H9 (cell line): ENCODE measurements at regions not wholly inside any gene's neighbourhood (a gene's known extent, or its start where the extent isn't known, plus 50 kb on each side); places are given as distances from the start of the nearest gene placed in this dataset.

ENCODE experiments used
- DNase-seq: peaks from one replicate; pipeline ENCODE4 v3.0.0-alpha.2; 2017
- H2AFZ ChIP-seq: one replicate; pipeline ENCODE4 v1.6.1; 2013; ENCODE audit warnings: mild to moderate bottlenecking, low read length, control low read depth, moderate library complexity
- H2AK5ac ChIP-seq: 2 replicates; pipeline ENCODE4 v1.6.1; 2013; ENCODE audit warnings: low read length, control low read depth, mixed read lengths; ENCODE audit not compliant: insufficient read length
- H2BK120ac ChIP-seq: one replicate; pipeline ENCODE4 v1.6.1; 2013; ENCODE audit warnings: low read depth, mild to moderate bottlenecking, low read length, control low read depth, inconsistent platforms; ENCODE audit not compliant: poor library complexity, severe bottlenecking
- H2BK12ac ChIP-seq: 2 replicates; pipeline ENCODE4 v1.6.1; 2013; ENCODE audit warnings: low read length, control low read depth, mixed read lengths, low read depth; ENCODE audit not compliant: insufficient read length
- H2BK15ac ChIP-seq: 2 replicates; pipeline ENCODE4 v1.6.1; 2013; ENCODE audit warnings: low read depth, low read length, control low read depth
- H2BK20ac ChIP-seq: one replicate; pipeline ENCODE4 v1.6.1; 2013; ENCODE audit warnings: low read depth, mild to moderate bottlenecking, low read length, control low read depth, inconsistent platforms; ENCODE audit not compliant: poor library complexity, severe bottlenecking
- H2BK5ac ChIP-seq: 2 replicates; pipeline ENCODE4 v1.6.1; 2013; ENCODE audit warnings: low read length, control low read depth, mixed read lengths; ENCODE audit not compliant: insufficient read length
- H3K14ac ChIP-seq: 2 replicates; pipeline ENCODE4 v1.6.1; 2013; ENCODE audit warnings: low read length, control low read depth; ENCODE audit not compliant: insufficient read depth
- H3K18ac ChIP-seq: 2 replicates; pipeline ENCODE4 v1.6.1; 2013; ENCODE audit warnings: low read depth, mild to moderate bottlenecking, mixed read lengths, low read length, control low read depth; ENCODE audit not compliant: insufficient read length
- H3K23ac ChIP-seq: 2 replicates; pipeline ENCODE4 v1.6.1; 2013; ENCODE audit warnings: low read length, control low read depth, mixed read lengths, low read depth; ENCODE audit not compliant: insufficient read length
- H3K23me2 ChIP-seq: 2 replicates; pipeline ENCODE4 v1.6.1; 2013; ENCODE audit warnings: low read depth, mild to moderate bottlenecking, mixed read lengths, low read length, control low read depth; ENCODE audit not compliant: insufficient read length, poor library complexity, severe bottlenecking
- H3K27ac ChIP-seq: 2 replicates; pipeline ENCODE4 v1.5.1; 2013; ENCODE audit warnings: low read length, control low read depth, mixed read lengths, low read depth; ENCODE audit not compliant: insufficient read length
- H3K27me3 ChIP-seq: 2 replicates; pipeline ENCODE4 v1.6.1; 2013; ENCODE audit warnings: low read length, control low read depth, inconsistent platforms; ENCODE audit not compliant: insufficient read depth
- H3K4ac ChIP-seq: 2 replicates; pipeline ENCODE4 v1.6.1; 2013; ENCODE audit warnings: low read depth, mild to moderate bottlenecking, control low read depth, inconsistent platforms, low read length, moderate library complexity
- H3K4me1 ChIP-seq: 2 replicates; pipeline ENCODE4 v1.6.1; 2013; ENCODE audit warnings: low read length, control low read depth, inconsistent platforms; ENCODE audit not compliant: insufficient read depth
- H3K4me2 ChIP-seq: 2 replicates; pipeline ENCODE4 v1.6.1; 2013; ENCODE audit warnings: low read length, control low read depth, mixed read lengths; ENCODE audit not compliant: insufficient read length, insufficient read depth
- H3K56ac ChIP-seq: 2 replicates; pipeline ENCODE4 v1.6.1; 2013; ENCODE audit warnings: low read depth, mild to moderate bottlenecking, mixed read lengths, low read length, control low read depth; ENCODE audit not compliant: insufficient read length
- H3K79me1 ChIP-seq: 2 replicates; pipeline ENCODE4 v1.6.1; 2013; ENCODE audit warnings: low read depth, mild to moderate bottlenecking, moderate library complexity, low read length, control low read depth, inconsistent platforms; ENCODE audit not compliant: insufficient read depth, poor library complexity, severe bottlenecking
- H3K79me2 ChIP-seq: 2 replicates; pipeline ENCODE4 v1.6.1; 2013; ENCODE audit warnings: low read length, control low read depth, inconsistent platforms; ENCODE audit not compliant: insufficient read depth
- H3K9ac ChIP-seq: 2 replicates; pipeline ENCODE4 v1.6.1; 2013; ENCODE audit warnings: low read length, control low read depth, mixed read lengths; ENCODE audit not compliant: insufficient read length; ENCODE audit errors: extremely low read depth
- H3K9me3 ChIP-seq: one replicate; pipeline ENCODE4 v1.6.1; 2013; ENCODE audit warnings: low read depth, low read length, inconsistent platforms; ENCODE audit not compliant: control insufficient read depth
- H3T11ph ChIP-seq: one replicate; pipeline ENCODE4 v1.6.1; 2013; ENCODE audit warnings: mild to moderate bottlenecking, low read length, control low read depth, inconsistent platforms
- H4K20me1 ChIP-seq: one replicate; pipeline ENCODE4 v1.6.1; 2013; ENCODE audit not compliant: control insufficient read depth, insufficient read length, insufficient read depth
- H4K5ac ChIP-seq: 2 replicates; pipeline ENCODE4 v1.6.1; 2013; ENCODE audit warnings: low read depth, mild to moderate bottlenecking, mixed read lengths, low read length, control low read depth; ENCODE audit not compliant: insufficient read length
- H4K8ac ChIP-seq: replicated peaks from 2 replicates; pipeline ENCODE4 v1.6.1; 2013; ENCODE audit warnings: low read length, control low read depth, mixed read lengths, low read depth; ENCODE audit not compliant: insufficient read length
- H4K91ac ChIP-seq: 2 replicates; pipeline ENCODE4 v1.6.1; 2013; ENCODE audit warnings: low read depth, mild to moderate bottlenecking, moderate library complexity, mixed read lengths, low read length, control low read depth; ENCODE audit not compliant: insufficient read length
- H3K27ac Mint-ChIP-seq, 3 experiments: 2 replicates in 2 of 3; 3 replicates in 1 of 3; pipeline ENCODE4 v1.8.0; 2020 to 2021; ENCODE audit warnings: mixed read lengths in 3 of 3, mild to moderate bottlenecking in 1 of 3, moderate library complexity in 1 of 3
- H3K27me3 Mint-ChIP-seq: 2 replicates; pipeline ENCODE4 v1.8.0; 2021; ENCODE audit warnings: low read depth, mild to moderate bottlenecking, moderate library complexity, mixed read lengths
- H3K36me3 Mint-ChIP-seq, 3 experiments: 2 replicates in 2 of 3; 3 replicates in 1 of 3; pipeline ENCODE4 v1.8.0; 2020 to 2021; ENCODE audit warnings: low read depth in 3 of 3, mixed read lengths in 3 of 3; ENCODE audit not compliant: insufficient read depth in 1 of 3
- H3K4me1 Mint-ChIP-seq, 2 experiments: 2 replicates each; pipeline ENCODE4 v1.8.0; 2020; ENCODE audit warnings: mixed read lengths in 2 of 2
- H3K4me3 Mint-ChIP-seq, 2 experiments: 2 replicates in 1 of 2; 3 replicates in 1 of 2; pipeline ENCODE4 v1.8.0; 2020 to 2021; ENCODE audit warnings: mild to moderate bottlenecking in 2 of 2, mixed read lengths in 2 of 2, moderate library complexity in 1 of 2
- H3K9me3 Mint-ChIP-seq, 2 experiments: 2 replicates in 1 of 2; 3 replicates in 1 of 2; pipeline ENCODE4 v1.8.0; 2020; ENCODE audit warnings: mild to moderate bottlenecking in 2 of 2, mixed read lengths in 2 of 2, moderate library complexity in 1 of 2
- WGBS: extraction: QIAGEN DNeasy Blood & Tissue Kit; methylation state at CpG from one replicate; pipeline ENCODE4 v1.1.7; 2013; ENCODE audit warnings: missing lambda C conversion rate, low lambda C conversion rate, mixed read lengths; ENCODE audit not compliant: insufficient read length; ENCODE audit errors: extremely low coverage; 5-methylcytosine and 5-hydroxymethylcytosine counted together
- TF ChIP-seq, protein P1 (sequence below): fragments of 200-600 bp; sonication (generic); conservative IDR thresholded peaks from 3 replicates; pipeline ENCODE4 v1.8.0; 2021; ENCODE audit warnings: antibody characterized with exemption, mild to moderate bottlenecking

DNA sequence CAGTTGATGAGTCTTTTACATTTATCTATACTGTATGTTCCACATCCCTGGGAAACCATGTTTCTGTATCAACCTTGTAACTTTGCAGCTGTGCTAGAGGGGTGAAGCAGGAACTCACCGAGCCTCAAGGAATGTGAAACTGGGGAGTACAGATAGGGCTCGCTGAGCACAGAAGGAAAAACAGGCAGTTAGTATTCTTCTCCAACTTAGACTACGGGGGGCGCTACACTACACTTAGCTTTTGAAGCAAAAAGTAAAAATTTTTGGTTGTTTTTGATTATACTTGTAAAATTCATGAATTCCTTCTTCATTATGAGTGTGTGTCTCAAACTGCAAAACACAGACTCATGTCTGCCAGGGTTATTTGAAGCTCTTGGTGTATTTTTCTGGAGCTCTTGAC lies 132.7 kb upstream of the RGMA start:
- Histone ChIP-seq H3K14ac (no peak overlapping the region), H3K23me2 (no peaks in the 10 kb centered on the region), H4K20me1 (no peaks in the 10 kb centered on the region), H3K4me1 (no peaks in the 10 kb centered on the region), H3K18ac (no peak overlapping the region), H2AK5ac (no peak overlapping the region), H3K27ac (no peak overlapping the region), H3K56ac (no peak overlapping the region), H3K27me3 (no peaks in the 10 kb centered on the region), H3T11ph (no peak overlapping the region), H2BK5ac (no peak overlapping the region), H3K23ac (no peak overlapping the region), H2BK15ac (no peak overlapping the region), H3K4ac (no peak overlapping the region), H4K91ac (no peak overlapping the region), H4K5ac (no peak overlapping the region), H2BK12ac (no peak overlapping the region), H2BK20ac (no peak overlapping the region), H3K4me2 (no peak overlapping the region), H3K79me2 (no peaks in the 10 kb centered on the region), H2AFZ (no peak overlapping the region), H4K8ac (no peak overlapping the region), H3K9me3 (no peaks in the 10 kb centered on the region), H3K79me1 (no peaks in the 10 kb centered on the region), H3K9ac (no peak overlapping the region), H2BK120ac (no peak overlapping the region)
- no peaks in the 10 kb centered on the region for H3K36me3 Mint-ChIP-seq
- H3K27ac Mint-ChIP-seq = no peak overlapping the region
- no peak for DNase-seq
- no peak overlapping the region for H3K4me3 Mint-ChIP-seq
- TF ChIP-seq, protein P1, sequence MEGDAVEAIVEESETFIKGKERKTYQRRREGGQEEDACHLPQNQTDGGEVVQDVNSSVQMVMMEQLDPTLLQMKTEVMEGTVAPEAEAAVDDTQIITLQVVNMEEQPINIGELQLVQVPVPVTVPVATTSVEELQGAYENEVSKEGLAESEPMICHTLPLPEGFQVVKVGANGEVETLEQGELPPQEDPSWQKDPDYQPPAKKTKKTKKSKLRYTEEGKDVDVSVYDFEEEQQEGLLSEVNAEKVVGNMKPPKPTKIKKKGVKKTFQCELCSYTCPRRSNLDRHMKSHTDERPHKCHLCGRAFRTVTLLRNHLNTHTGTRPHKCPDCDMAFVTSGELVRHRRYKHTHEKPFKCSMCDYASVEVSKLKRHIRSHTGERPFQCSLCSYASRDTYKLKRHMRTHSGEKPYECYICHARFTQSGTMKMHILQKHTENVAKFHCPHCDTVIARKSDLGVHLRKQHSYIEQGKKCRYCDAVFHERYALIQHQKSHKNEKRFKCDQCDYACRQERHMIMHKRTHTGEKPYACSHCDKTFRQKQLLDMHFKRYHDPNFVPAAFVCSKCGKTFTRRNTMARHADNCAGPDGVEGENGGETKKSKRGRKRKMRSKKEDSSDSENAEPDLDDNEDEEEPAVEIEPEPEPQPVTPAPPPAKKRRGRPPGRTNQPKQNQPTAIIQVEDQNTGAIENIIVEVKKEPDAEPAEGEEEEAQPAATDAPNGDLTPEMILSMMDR = peak; percentile 64; the same call in 2 of the 3 replicates
- peaks cover 8 to 14% of the 10 kb centered on the region in 2 experiments for H3K4me1 Mint-ChIP-seq
- peaks cover 9% of the 10 kb centered on the region for H3K27me3 Mint-ChIP-seq
- H3K9me3 Mint-ChIP-seq = no peaks in the 10 kb centered on the region
- no CpG with 5 or more reads among the region's 4 CpGs for WGBS
